Effector memory CD4-positive, alpha-beta T cell (primary cell): ENCODE measurements at regions not wholly inside any gene's neighbourhood (a gene's known extent, or its start where the extent isn't known, plus 50 kb on each side); places are given as distances from the start of the nearest gene placed in this dataset.
"Not testable (repeated sequence)": the region's sequence is repeated elsewhere in the genome, so short reads cannot be mapped to it uniquely, and the experiment has no call there.

ENCODE experiments used
- DNase-seq, 3 donors: peaks; one replicate each; pipeline ENCODE4 v3.0.0-alpha.2; 2020
- H3K27ac ChIP-seq: 2 replicates; pipeline ENCODE4 v1.7.0; 2013; ENCODE audit warnings: mild to moderate bottlenecking, low read length, moderate library complexity; ENCODE audit not compliant: insufficient read depth, poor library complexity, severe bottlenecking
- H3K27me3 ChIP-seq: replicated peaks from 2 replicates; pipeline ENCODE4 v1.7.0; 2013; ENCODE audit warnings: mild to moderate bottlenecking, low read length; ENCODE audit not compliant: insufficient read depth, control insufficient read depth, poor library complexity, severe bottlenecking
- H3K36me3 ChIP-seq: 2 replicates; pipeline ENCODE4 v1.7.0; 2013; ENCODE audit warnings: mild to moderate bottlenecking, low read length, moderate library complexity; ENCODE audit not compliant: control insufficient read depth, insufficient read depth
- H3K4me1 ChIP-seq: 2 replicates; pipeline ENCODE4 v1.7.0; 2013; ENCODE audit warnings: low read length, mild to moderate bottlenecking; ENCODE audit not compliant: control insufficient read depth, insufficient read depth, poor library complexity, severe bottlenecking
- H3K4me3 ChIP-seq: 2 replicates; pipeline ENCODE4 v1.7.0; 2013; ENCODE audit warnings: low read length, low read depth, mild to moderate bottlenecking; ENCODE audit not compliant: insufficient read depth, poor library complexity, severe bottlenecking
- H3K9me3 ChIP-seq: 2 replicates; pipeline ENCODE4 v1.7.0; 2013; ENCODE audit warnings: mild to moderate bottlenecking, low read length, moderate library complexity; ENCODE audit not compliant: control insufficient read depth

DNA sequence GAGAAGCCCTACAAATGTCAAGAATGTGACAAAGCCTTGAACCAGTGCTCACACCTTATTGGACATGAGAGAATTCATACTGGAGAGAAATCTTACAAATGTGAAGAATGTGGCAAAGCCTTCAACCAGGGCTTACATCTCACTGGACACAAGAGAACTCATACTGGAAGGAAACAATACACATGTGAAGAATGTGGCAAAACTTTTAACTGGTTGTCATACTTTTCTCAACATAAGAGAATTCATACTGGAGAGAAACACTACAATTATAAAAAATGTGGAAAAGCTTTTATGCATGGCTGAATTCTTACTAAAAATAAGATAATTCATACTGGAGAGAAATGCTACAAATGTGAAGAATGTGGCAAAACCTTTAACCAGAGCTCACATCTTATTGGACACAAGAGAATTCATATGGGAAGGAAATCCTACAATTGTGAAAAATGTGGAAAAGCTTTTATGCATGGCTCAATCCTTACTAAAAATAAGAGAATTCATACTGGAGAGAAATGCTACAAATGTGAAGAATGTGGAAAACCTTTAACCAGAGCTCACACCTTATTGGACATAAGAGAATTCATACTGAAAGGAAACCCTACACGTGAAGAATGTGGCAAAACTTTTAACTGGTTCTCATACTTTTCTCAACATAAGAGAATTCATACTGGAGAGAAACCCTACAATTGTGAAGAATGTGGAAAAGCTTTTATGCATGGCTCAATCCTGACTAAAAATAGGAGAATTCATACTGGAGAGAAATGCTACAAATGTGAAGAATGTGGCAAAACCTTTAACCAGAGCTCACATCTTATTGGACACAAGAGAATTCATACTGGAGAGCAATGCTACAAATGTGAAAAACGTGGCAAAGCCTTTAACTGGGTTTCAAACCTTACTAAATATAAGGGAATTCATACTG, 350.6 kb upstream of the NUPR2 start:
- not testable (repeated sequence) for H3K27me3 ChIP-seq, H3K27ac ChIP-seq, H3K4me1 ChIP-seq, H3K36me3 ChIP-seq, H3K4me3 ChIP-seq, DNase-seq
- peaks cover 47% of the 10 kb centered on the region for H3K9me3 ChIP-seq

DNA sequence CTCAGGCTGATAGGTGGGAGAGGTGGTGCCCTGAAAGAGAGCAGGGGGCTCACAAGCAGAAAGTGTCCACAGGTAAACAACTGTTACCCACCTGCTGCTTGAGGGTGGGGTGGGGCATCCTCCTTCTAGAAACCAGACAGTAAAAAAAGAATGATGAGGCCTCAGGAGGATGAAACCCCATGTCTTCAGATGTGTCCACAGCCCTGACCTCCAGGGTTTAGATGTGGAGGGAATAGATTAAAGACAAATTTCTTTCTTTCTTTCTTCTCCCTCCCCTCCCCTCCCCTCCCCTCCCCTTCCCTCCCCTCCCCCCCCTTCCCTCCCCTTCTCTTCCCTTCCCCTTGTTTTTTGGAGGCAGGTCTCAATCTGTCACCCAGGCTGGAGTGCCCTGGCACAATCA, 333.5 kb upstream of the NUPR2 start:
- Histone ChIP-seq H3K36me3 (no peaks in the 10 kb centered on the region), H3K4me3 (no peak overlapping the region), H3K9me3 (peaks cover 5% of the 10 kb centered on the region), H3K4me1 (no peaks in the 10 kb centered on the region), H3K27me3 (no peaks in the 10 kb centered on the region), H3K27ac (no peak overlapping the region)
- no peak for DNase-seq

DNA sequence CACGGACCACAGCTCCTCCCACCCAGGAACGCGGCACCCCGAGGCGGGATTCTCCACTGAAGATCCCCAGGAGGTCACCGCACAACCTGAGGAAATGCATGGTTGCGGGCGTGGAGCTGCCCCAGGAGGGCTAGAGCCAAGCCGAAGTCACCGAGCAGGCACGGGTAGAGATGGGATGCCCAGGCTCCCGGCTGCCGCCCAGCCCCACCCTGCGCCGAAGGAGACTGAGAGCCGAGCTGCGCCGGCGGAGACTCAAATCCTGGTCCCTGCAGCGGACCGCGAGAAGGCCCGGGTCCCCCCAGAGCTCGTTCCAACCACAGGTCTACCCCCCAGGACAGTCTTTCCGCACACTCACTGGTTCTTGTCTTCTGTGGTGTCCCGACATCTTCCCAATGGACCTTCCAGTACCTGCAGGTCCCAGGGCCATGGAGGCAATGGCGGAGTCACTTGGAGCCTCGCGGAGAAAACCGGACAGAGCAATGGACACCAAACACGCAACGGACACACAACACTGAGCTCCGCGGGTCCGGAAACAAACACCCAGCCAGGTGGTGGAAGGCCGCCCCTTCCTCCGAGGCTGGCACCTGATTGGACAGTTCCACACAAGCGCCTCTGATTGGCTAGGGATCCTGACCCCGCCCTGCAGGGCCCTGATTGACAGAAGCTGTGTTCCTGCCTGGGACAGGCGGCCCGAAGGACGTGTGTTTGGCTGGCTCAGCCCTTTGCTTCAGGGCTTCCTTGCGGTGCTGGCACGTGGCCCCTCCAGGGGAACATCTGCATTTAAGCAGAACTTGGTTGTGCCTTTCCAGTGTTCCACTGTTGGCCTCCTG, 331.9 kb upstream of the NUPR2 start:
- H3K27me3 ChIP-seq, result no peaks in the 10 kb centered on the region
- no peaks in the 10 kb centered on the region for H3K36me3 ChIP-seq
- H3K9me3 ChIP-seq, result peaks cover 5% of the 10 kb centered on the region
- H3K4me3 ChIP-seq, result no peak overlapping the region
- no peak overlapping the region for H3K27ac ChIP-seq
- no peak for DNase-seq
- H3K4me1 ChIP-seq, result no peaks in the 10 kb centered on the region

DNA sequence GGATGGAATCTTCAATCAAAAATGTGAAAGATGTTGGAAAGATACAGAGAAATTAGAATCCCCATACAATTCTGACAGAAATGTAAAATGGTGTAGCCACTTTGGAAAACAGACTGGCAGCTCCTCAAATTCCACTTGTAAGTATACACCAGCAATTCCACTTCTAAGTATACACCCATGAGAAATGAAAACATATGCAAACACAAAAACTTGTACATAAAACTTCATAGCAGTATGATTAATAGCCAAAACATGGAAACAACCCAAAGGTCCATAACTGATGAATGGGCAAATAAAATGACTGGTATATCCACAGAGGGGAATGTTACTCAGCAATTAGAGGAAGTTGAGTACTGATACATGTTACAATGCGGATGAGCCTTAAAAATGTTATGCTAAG, 304.3 kb upstream of the NUPR2 start:
- H3K27ac ChIP-seq, H3K9me3 ChIP-seq, DNase-seq, H3K4me3 ChIP-seq, H3K36me3 ChIP-seq, H3K4me1 ChIP-seq, H3K27me3 ChIP-seq: not testable (repeated sequence)

DNA sequence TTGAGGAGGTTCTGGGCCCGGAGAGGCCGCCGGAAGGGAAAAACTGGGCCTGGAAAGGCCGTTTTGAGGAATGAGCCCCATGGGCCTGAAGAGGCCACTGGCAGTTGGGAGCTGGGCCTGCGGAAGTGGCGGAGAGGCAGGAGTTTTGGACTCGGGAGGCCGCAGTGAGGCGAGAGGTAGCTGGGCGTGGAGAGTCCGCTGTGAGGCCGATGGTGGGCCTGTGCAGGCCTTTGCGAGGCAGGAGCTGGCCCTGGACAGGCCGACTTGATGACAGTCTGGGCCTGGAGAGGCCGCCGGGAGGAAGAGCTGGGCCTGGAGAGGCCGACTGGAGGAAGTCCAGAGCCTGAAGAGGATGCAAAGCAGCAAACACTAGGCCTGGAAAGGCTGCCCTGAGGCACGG, 259.0 kb upstream of the NUPR2 start:
- no peaks in the 10 kb centered on the region for H3K4me1 ChIP-seq
- H3K27ac ChIP-seq, result no peak overlapping the region
- no peaks in the 10 kb centered on the region for H3K27me3 ChIP-seq
- H3K36me3 ChIP-seq, result no peaks in the 10 kb centered on the region
- H3K4me3 ChIP-seq, result no peak overlapping the region
- peaks cover 4% of the 10 kb centered on the region for H3K9me3 ChIP-seq
- DNase-seq, result no peak

DNA sequence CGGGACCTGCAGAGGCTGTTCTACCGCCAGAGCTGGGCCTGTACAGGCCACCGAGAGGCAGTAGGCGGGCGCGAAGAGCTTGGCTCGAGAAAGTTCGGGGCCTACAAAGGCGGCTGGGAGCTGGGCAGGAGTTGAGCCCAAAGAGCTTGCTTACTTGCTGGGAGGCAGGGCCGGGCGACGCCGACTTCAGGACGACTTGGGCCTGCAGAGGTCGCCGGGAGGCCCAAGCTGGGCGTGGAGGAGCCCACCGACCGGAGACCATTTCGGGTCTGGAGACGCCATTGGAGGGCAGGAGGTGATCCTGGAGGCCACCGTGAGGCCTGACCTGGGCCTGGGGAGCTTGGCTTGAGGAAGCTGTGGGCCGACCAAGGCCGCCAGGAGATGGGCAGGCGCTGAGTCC, 258.4 kb upstream of the NUPR2 start:
- not testable (repeated sequence) for H3K9me3 ChIP-seq, H3K27ac ChIP-seq, DNase-seq, H3K4me3 ChIP-seq, H3K36me3 ChIP-seq, H3K27me3 ChIP-seq, H3K4me1 ChIP-seq

DNA sequence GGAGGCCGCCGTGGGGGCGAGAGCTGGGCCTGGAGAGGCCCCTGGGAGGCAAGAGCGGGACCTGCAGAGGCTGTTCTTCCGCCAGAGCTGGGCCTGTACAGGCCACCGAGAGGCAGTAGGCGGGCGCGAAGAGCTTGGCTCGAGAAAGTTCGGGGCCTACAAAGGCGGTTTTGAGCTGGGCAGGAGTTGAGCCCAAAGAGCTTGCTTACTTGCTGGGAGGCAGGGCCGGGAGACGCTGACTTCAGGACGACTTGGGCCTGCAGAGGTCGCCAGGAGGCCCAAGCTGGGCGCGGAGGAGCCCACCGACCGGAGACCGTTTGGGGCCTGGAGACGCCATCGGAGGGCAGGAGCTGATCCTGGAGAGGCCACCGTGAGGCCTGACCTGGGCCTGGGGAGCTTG, 257.1 kb upstream of the NUPR2 start:
- H3K4me1 ChIP-seq, H3K36me3 ChIP-seq, H3K27ac ChIP-seq, H3K27me3 ChIP-seq, H3K9me3 ChIP-seq, H3K4me3 ChIP-seq: not testable (repeated sequence)
- peak; percentile 28 to 65 (median 46) for DNase-seq

DNA sequence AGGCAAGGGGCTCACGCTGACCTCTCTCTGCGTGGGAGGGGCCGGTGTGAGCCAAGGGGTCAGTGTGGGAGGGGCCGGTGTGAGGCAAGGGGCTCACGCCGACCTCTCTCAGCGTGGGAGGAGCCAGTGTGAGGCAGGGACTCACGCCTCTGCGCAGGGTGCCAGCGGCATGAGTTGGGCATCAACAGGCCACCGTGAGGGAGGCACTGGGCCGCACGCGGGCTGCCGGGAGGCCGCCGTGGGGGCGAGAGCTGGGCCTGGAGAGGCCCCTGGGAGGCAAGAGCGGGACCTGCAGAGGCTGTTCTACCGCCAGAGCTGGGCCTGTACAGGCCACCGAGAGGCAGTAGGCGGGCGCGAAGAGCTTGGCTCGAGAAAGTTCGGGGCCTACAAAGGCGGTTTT, 255.6 kb upstream of the NUPR2 start:
- not testable (repeated sequence) for DNase-seq, H3K4me3 ChIP-seq, H3K4me1 ChIP-seq, H3K36me3 ChIP-seq, H3K27ac ChIP-seq, H3K9me3 ChIP-seq, H3K27me3 ChIP-seq

DNA sequence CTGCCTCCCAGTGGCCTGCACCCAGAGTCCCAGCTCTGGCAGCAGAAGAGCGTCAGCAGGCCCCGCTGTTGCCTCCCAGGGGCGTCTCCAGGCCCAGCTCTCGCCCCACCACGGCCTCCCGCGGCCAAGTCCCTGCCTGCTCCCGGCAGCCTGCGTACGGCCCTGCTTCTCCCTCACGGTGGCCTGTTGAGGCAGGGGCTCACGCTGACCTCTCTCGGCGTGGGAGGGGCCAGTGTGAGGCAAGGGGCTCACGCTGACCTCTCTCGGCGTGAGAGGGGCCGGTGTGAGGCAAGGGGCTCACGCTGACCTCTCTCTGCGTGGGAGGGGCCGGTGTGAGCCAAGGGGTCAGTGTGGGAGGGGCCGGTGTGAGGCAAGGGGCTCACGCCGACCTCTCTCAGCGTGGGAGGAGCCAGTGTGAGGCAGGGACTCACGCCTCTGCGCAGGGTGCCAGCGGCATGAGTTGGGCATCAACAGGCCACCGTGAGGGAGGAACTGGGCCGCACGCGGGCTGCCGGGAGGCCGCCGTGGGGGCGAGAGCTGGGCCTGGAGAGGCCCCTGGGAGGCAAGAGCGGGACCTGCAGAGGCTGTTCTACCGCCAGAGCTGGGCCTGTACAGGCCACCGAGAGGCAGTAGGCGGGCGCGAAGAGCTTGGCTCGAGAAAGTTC, 254.1 kb upstream of the NUPR2 start:
- not testable (repeated sequence) for H3K4me3 ChIP-seq, H3K27ac ChIP-seq, DNase-seq, H3K9me3 ChIP-seq, H3K4me1 ChIP-seq, H3K27me3 ChIP-seq, H3K36me3 ChIP-seq

DNA sequence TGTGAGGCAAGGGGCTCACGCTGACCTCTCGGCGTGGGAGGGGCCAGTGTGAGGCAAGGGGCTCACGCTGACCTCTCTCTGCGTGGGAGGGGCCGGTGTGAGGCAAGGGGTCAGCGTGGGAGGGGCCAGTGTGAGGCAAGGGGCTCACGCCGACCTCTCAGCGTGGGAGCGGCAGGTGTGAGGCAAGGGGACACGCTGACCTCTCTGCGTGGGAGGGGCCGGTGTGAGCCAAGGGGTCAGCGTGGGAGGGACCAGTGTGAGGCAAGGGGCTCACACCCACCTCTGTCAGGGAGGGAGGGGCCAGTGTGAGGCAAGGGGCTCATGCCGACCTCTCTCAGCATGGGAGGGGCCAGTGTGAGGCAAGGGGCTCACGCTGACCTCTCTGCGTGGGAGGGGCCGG, 251.7 kb upstream of the NUPR2 start:
- not testable (repeated sequence) for H3K27ac ChIP-seq, H3K4me1 ChIP-seq, H3K9me3 ChIP-seq, H3K27me3 ChIP-seq, H3K4me3 ChIP-seq, DNase-seq, H3K36me3 ChIP-seq
